CMK (cell line): ENCODE measurements at regions not wholly inside any gene's neighbourhood (a gene's known extent, or its start where the extent isn't known, plus 50 kb on each side); places are given as distances from the start of the nearest gene placed in this dataset.
"Not testable (repeated sequence)": the region's sequence is repeated elsewhere in the genome, so short reads cannot be mapped to it uniquely, and the experiment has no call there.

Experiments
- DNase-seq: peaks from one replicate; pipeline ENCODE4 v3.0.0-alpha.2; 2010; ENCODE audit warnings: low read depth

DNA sequence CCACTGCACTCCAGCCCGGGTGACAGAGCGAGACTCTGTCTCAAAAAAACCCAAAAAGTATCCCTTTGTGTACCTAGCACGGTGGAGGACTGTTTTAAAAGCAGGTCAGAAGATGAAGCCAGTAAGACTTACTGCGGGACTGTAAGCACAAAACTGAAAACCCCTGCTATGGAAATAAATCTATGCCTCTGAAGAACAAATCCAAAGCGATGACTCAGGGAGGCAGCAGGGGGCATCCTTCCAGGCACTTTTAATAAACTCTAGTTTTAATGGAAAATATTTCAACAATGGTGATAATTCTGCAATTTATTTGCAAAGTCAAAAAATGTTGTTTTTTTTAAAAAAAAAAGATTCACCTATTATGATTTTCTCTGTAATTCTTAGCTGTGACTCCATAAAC, 326.8 kb downstream of the BCL2L11 start:
- not testable (repeated sequence) for DNase-seq

GRCh38 chr2:111448796-111449195, 328.1 kb downstream of the BCL2L11 start:
- not testable (repeated sequence) for DNase-seq

GRCh38 chr2:111450526-111450925, 329.8 kb downstream of the BCL2L11 start:
- not testable (repeated sequence) for DNase-seq

DNA sequence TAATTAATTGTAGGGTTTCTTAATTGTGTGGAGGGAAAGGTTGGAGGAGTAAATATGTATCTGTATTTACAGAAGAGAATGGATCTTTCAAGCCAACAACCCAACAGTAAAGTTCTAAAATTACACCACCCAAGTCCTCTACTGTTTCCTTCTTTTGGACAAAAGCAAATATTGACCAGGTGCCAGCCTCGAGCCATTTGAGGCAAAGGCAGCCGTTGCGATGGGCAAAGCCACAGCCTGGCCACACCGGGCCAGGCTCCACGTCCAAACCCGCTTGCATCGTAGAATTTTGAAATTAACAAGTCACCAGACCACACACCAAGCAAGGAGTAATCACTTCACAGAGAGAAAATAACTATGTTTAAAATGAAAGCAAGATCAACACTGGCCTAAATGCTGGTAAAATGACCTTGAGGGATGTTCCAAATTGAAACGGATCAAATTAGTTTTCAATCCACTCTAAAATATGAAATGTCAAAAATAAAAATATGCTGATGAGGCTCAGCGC, 331.0 kb downstream of the BCL2L11 start:
- not testable (repeated sequence) for DNase-seq

GRCh38 chr2:111452208-111452607, 331.5 kb downstream of the BCL2L11 start:
- DNase-seq: not testable (repeated sequence)

- not testable (repeated sequence) for DNase-seq
Measured at GRCh38 chr2:111453308-111453707, 332.6 kb downstream of the BCL2L11 start.

- not testable (repeated sequence) for DNase-seq
Measured at GRCh38 chr2:111453816-111454215, 333.1 kb downstream of the BCL2L11 start.

- DNase-seq: peak; percentile 26
Measured at GRCh38 chr2:111454404-111454803, 333.7 kb downstream of the BCL2L11 start.

DNA sequence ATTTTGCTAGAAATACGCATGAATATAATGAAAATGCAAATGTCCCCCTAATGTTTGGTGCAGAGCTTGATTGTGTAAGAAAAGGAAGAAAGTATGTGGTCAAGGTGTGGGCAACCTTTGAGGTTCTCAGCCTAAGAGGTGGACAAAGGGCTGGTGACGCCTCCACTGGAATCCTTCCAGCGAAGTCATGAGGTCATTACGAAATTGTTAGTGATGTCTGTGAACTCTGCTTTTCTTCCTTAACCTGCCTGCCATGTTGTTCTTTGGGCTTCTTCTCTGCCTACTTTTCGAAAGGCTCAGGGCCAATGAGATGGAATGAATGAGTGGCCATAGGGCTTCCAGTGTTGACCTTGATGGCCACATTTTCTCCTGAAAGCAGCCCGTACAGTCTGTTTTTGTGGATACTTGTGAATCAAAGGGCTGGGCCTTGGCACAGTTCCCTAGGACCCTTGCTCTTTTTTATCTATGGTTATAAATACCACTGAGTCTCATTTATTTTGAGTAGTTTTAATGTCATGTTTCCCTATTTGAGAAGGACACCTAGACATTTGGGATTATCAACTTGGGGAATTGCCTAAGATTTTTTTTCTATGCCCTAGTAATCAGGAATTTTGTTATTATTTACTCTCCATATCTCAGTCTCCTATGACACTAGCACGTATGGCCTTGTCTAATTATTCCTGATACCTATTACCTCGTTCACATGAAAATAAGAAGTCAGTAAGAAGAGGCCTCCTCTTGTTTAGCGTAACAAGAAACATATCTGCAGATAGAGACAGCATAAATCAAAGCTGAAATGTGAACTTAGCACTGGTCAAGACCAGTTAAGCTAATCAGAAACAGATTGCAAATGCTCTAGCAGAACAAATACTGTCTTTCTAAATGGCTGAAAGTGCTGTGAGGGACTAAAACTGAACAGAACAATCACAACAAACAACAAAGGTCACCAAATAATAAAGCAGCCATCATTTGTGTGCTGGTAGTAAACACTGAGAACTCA, 334.6 kb downstream of the BCL2L11 start:
- not testable (repeated sequence) for DNase-seq

- DNase-seq: not testable (repeated sequence)
Measured at GRCh38 chr2:111457191-111457590, 336.5 kb downstream of the BCL2L11 start.

DNA sequence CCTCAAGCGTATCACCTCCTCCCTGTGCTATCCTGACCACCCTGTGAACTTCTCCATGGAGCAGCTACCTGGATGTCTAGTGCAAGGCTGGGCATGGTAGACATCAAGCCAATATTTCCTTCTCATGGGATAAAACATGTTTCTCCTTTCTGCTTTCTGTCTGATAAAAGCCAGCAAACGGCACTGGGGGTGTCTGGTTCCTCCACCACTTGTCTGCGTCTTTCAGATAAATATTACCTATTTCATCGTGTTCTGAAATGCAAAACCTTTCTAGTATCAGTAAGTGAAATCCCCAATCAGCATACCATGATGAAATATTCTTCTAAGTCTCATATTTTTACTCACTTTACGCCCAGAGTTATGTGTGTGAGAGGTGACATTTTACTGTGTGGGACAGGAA, 340.2 kb downstream of the BCL2L11 start:
- not testable (repeated sequence) for DNase-seq

DNA sequence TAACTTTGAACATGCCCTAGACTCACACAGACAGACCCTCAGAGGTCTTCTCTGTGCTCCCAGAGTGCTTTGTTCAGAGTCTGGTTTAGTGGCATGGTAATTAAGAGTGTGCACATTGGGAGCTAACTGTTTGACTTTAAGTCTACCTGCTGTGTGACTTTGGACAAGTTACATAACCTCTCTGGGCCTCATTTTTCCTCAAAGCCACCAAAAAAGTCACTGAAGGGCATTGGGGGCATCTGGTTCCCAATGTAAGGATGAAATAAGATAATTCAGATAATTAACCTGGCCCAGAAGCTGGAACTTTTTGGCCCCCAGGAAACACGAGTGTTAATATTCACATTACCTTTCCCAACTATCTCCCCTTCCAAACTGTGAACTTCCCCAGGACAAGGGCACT, 341.1 kb downstream of the BCL2L11 start:
- not testable (repeated sequence) for DNase-seq

- DNase-seq: not testable (repeated sequence)
Measured at GRCh38 chr2:111462572-111462971, 341.9 kb downstream of the BCL2L11 start.

- not testable (repeated sequence) for DNase-seq
Measured at GRCh38 chr2:111463238-111463848, 342.6 kb downstream of the BCL2L11 start.

GRCh38 chr2:111463956-111464355, 343.2 kb downstream of the BCL2L11 start:
- DNase-seq: not testable (repeated sequence)

GRCh38 chr2:111464367-111464766, 343.7 kb downstream of the BCL2L11 start:
- not testable (repeated sequence) for DNase-seq

- DNase-seq: not testable (repeated sequence)
Measured at GRCh38 chr2:111465521-111465920, 344.8 kb downstream of the BCL2L11 start.

GRCh38 chr2:111466744-111467143, 346.0 kb downstream of the BCL2L11 start:
- not testable (repeated sequence) for DNase-seq

DNA sequence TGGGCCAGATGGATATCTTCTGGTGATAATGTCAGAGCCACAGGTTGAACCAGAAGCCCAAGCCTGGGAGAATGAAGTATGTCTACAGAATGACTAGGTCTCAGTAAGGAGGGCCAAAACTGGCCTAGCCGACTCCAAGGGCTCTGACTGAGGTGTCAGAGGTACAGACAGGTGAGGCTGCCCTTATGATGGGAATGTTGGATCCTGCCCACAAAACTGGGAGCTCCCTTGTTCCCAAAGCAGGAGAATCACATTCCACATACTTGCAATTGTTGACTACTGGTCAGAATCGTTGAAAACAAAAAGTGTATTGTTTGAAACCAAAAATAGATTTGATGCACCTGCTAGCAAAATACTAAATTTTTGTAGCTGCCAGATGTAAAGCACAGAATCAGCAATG, 350.2 kb downstream of the BCL2L11 start:
- not testable (repeated sequence) for DNase-seq

- DNase-seq: not testable (repeated sequence)
Measured at GRCh38 chr2:111471791-111472530, 351.2 kb downstream of the BCL2L11 start.

GRCh38 chr2:111472844-111473403, 352.2 kb downstream of the BCL2L11 start:
- not testable (repeated sequence) for DNase-seq

DNA sequence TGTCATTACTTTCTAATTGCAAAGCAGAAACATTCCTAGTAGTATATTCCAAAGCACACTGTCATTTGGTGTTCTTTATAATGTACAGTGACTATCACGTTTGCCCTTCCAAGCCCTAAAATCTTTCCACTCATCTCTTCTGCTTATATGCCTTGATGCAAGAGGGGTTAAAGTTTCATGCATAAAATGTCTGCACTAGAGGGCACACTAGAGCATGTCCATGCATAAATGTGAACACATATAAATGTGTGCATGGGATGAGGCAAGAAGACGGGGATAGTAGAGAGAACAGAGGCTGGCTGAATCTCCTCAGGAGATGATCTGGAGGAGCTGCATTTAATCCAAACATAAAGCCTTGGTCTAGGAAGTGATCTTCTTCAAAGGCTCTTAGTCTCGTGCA, 352.8 kb downstream of the BCL2L11 start:
- DNase-seq: not testable (repeated sequence)
